T-helper 2 cell (primary cell): ENCODE measurements at regions not wholly inside any gene's neighbourhood (a gene's known extent, or its start where the extent isn't known, plus 50 kb on each side); places are given as distances from the start of the nearest gene placed in this dataset.

Experiments used
- DNase-seq, 5 experiments: peaks; one replicate each; pipeline versions ENCODE4 v3.0.0 to v3.0.0-alpha.2; 2012 to 2022

GRCh38 chr3:76842216-76842615 is 197.7 kb upstream of the ROBO2 start:
- DNase-seq: no peak

- DNase-seq: no peak
These were observed 184.4 kb upstream of the ROBO2 start for GRCh38 chr3:76855451-76855850.

- DNase-seq: no peak
These were observed 180.3 kb upstream of the ROBO2 start for GRCh38 chr3:76859596-76859995.

GRCh38 chr3:76864355-76864754 is 175.5 kb upstream of the ROBO2 start:
- no peak for DNase-seq

GRCh38 chr3:76866729-76867408 is 173.0 kb upstream of the ROBO2 start:
- DNase-seq: no peak

GRCh38 chr3:76869726-76870384 is 170.0 kb upstream of the ROBO2 start:
- DNase-seq: no peak

- DNase-seq: no peak
These were observed 168.2 kb upstream of the ROBO2 start for GRCh38 chr3:76871655-76872054.

- DNase-seq: no peak
These were observed 166.9 kb upstream of the ROBO2 start for GRCh38 chr3:76872999-76873398.

- DNase-seq: no peak
These were observed 166.2 kb upstream of the ROBO2 start for GRCh38 chr3:76873532-76874242.

- no peak for DNase-seq
These were observed 159.9 kb upstream of the ROBO2 start for GRCh38 chr3:76879959-76880358.

GRCh38 chr3:76886761-76887500 is 153.0 kb upstream of the ROBO2 start:
- DNase-seq: no peak

GRCh38 chr3:76888856-76889255 is 151.0 kb upstream of the ROBO2 start:
- no peak for DNase-seq

- DNase-seq: no peak
These were observed 150.0 kb upstream of the ROBO2 start for GRCh38 chr3:76889911-76890310.

- DNase-seq: no peak
These were observed 142.8 kb upstream of the ROBO2 start for GRCh38 chr3:76897076-76897475.

GRCh38 chr3:76900596-76900995 is 139.3 kb upstream of the ROBO2 start:
- DNase-seq: no peak

- no peak for DNase-seq
These were observed 131.7 kb upstream of the ROBO2 start for GRCh38 chr3:76908156-76908555.

GRCh38 chr3:76912841-76913383 is 127.0 kb upstream of the ROBO2 start:
- DNase-seq: no peak

- DNase-seq: no peak
These were observed 122.5 kb upstream of the ROBO2 start for GRCh38 chr3:76917436-76917835.

- no peak for DNase-seq
These were observed 119.4 kb upstream of the ROBO2 start for GRCh38 chr3:76920511-76920910.

GRCh38 chr3:76923485-76923884 is 116.4 kb upstream of the ROBO2 start:
- no peak for DNase-seq

- DNase-seq: no peak
These were observed 109.2 kb upstream of the ROBO2 start for GRCh38 chr3:76930712-76931111.

- DNase-seq: no peak
These were observed 106.7 kb upstream of the ROBO2 start for GRCh38 chr3:76933245-76933644.

GRCh38 chr3:76938962-76939361 is 100.9 kb upstream of the ROBO2 start:
- no peak for DNase-seq
